NCI-H510A (cell line): ENCODE measurements at regions not wholly inside any gene's neighbourhood (a gene's known extent, or its start where the extent isn't known, plus 50 kb on each side); places are given as distances from the start of the nearest gene placed in this dataset.
A peak's percentile ranks its signal among the peaks of the same experiment; 100 is the strongest.

ENCODE experiments used
- DNase-seq: peaks from one replicate; lab custom pipeline; 2025; lab: John Stamatoyannopoulos, UW

DNA sequence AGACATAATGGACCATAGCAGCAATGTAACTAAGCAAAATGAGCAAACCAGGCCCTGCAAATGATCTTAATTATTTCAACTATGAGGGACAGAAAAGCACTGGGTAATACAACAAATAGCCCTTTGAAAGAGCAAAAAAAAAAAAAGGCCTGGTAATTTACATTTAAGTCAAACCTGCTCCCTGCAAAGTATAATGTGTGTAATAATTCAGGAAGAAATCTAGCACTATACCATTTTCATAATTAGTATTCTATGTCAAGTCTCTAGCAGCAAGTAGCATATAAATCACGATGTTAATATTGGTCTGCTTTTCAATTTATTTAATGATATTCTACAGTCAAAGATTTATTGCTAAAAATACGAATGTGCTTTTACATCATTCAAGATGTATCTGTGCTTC lies 489.6 kb downstream of the BMP2 start:
- no peak for DNase-seq

- DNase-seq = no peak
Measured at GRCh38 chr20:7257692-7258466, 490.4 kb downstream of the BMP2 start.

- no peak for DNase-seq
Measured at GRCh38 chr20:7262803-7263202, 495.3 kb downstream of the BMP2 start.

DNA sequence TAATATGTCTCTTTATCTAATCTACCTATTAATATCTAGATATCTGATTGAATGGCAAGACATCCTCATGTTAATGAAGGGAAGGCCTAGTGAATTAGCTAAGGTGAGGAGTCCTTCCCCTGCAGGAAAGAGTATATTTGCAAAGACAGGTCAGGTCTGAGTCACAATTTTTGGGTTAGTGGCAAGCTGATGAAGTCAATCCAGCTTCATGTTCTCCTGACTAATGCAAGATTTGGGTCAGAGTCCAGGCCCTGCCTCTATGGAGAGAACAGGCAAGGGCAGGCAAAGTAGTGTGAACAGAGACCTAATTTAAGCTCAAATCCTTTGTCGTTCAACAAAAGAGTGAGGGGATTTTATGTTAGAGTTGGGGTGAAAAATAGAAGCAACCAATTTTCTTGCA lies 496.7 kb downstream of the BMP2 start:
- no peak for DNase-seq

GRCh38 chr20:7269452-7269851 lies 502.0 kb downstream of the BMP2 start:
- DNase-seq = no peak

DNA sequence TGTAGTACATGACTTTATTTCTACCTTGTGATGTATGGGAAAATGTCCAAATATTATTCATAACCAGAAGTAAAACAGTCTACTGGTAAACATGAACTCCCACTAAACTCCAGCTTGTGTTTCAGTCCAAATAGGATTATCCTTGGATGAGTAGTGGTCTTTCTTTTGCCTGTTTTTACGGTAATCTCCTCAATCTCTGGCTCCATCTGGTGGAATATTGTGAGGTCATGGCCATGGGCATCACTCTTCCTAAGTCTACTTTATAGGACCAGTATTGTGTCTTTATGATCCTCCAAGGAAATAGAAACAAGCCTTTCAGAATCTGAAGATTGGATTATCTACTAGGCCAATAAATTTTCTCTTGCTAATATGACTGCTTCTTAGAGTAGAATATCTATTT lies 505.0 kb downstream of the BMP2 start:
- DNase-seq = no peak

DNA sequence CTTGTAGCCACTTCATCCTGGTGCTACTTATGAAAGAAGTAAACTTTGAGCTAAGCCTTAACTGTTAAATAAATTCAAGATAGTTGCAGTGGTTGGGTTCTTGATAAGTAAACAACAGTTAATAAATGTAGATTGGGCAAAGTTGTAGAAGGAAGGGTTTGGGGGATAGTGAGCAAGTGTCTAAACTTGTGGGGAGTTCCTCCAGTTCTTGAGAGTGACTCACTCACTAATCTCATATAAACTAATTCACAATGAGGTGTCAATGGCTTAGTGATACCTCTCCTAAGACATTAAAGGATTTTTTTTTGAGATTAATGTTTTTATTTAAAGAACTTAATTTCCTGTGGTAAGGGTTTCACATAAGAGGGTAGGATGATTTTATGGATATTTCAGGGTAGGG lies 507.4 kb downstream of the BMP2 start:
- DNase-seq = no peak

DNA sequence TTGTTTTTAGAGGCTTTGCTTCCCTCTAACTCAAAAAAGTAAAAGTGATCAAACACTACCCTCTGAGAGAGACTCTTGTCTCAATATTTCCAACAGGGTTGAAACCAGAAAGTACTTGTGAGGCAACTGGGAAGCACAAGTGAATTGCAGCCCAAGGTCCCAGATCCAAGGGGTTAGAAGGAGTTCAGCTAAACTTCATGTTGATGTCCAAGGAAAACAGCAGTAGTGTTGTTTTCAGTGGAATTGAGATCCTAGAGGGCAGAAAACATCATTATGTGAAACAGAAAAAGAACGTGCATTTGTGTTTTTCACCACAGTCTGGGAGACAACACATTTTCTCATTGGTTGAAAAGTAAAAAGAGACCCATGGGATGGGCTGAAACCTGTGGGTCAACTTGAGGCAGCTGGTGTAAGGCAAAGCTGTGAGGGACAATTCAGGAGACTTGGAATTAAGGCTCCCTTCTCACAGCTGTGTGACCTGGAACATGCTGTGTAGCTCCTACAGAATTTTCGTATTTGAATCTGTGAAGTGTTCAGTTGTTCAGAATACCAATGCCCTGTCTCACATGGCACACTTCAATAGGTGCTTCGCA lies 508.3 kb downstream of the BMP2 start:
- no peak for DNase-seq

- peak; percentile 65 for DNase-seq
Measured at GRCh38 chr20:7285918-7286556, 518.6 kb downstream of the BMP2 start.

GRCh38 chr20:7291323-7291943 lies 523.9 kb downstream of the BMP2 start:
- DNase-seq = no peak

GRCh38 chr20:7291946-7292345 lies 524.5 kb downstream of the BMP2 start:
- no peak for DNase-seq

- no peak for DNase-seq
Measured at GRCh38 chr20:7294816-7295360, 527.4 kb downstream of the BMP2 start.

DNA sequence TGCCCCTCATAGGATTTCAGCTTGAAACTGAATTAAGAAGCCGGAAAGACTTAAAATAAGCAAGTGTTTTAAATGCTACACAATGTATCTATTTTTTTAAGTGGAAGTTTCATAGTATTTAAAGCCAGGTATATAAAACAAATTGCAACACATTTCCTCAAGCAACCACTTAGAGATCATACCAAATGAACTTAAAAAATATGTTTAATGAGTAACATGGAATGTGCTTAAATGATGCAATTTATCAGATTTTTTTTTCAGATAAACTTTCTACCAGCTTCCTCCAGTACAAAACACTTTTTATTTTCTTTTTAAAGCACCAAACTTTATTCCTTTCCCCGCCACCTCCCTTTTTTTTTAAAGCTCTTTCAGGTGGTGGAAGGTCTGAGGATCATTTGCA lies 534.3 kb downstream of the BMP2 start:
- no peak for DNase-seq

DNA sequence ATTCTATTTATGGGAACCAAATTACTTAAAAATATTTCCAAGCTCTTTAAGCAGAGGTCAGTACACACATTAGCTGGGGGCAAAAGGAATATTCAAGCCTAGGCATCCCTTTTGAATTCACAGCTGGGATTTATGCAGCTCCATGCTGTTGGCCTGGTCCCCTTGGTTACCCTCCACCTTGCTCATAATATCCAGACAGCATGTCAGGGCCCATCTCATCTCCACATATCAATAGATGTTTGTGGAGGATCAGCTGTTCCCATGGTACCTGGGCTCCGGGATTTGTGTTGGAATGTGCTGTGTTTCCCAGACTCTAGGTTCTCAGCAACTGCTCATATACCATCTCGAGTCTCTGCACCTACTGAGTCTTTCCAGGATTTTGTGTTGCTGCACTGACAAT lies 534.8 kb downstream of the BMP2 start:
- DNase-seq = no peak

DNA sequence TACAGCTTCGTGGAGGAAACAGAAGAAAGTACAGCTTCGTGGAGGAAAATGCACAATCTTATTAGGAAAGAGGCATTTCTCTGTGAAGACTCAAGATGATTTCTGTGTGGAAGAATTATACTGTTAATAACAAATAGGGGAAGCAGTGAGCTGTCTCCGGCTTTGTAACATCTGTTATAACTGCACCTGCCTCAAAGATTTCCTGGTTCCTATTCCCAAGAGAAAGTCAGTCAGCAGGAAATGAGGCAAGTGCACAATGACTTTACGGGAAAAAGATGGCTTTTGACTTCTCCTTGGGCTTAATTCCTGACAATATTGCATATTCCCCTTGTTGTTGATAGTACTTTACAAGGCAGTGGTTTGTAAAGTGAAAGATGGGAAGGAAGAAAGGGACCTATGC lies 538.5 kb downstream of the BMP2 start:
- no peak for DNase-seq

- DNase-seq = no peak
Measured at GRCh38 chr20:7308163-7308562, 540.7 kb downstream of the BMP2 start.

GRCh38 chr20:7313047-7313446 lies 545.6 kb downstream of the BMP2 start:
- no peak for DNase-seq

DNA sequence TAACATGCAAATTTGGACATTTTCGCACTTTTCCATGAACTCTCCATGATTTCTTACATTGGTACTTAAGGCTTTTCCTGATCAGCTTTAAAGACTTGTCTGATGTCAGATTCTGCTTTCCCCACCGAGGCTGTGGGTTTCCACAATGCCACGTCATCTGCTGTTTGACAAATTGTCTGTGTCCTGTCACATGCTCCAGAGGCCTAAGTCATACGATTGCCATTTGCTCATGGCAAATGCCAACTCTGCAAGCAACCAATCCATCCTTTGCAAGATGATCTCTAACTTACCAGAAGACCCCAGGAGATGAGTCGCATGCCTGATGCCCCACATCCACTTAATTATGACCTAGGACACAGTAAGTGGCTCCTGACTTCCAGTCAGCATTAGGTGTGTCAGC lies 556.5 kb downstream of the BMP2 start:
- DNase-seq = no peak

DNA sequence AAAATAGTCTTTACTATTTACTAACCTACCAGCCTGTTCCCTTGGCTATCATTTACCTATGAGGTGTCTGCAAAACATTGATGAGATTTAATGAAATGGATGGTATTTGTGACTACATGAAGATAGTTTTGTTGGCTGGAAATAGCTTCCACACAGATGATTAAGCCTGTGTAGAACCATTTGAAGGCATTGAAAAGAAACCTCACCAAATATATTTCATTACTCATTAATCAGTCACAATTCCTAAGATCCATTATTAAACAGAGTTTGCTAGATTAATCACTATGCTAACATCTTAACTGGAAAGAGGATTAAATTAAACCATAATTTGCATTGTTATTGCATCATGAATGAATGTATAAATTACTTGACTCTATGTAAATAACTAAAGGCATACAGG lies 560.3 kb downstream of the BMP2 start:
- DNase-seq = no peak

GRCh38 chr20:7330850-7331249 lies 563.4 kb downstream of the BMP2 start:
- no peak for DNase-seq

DNA sequence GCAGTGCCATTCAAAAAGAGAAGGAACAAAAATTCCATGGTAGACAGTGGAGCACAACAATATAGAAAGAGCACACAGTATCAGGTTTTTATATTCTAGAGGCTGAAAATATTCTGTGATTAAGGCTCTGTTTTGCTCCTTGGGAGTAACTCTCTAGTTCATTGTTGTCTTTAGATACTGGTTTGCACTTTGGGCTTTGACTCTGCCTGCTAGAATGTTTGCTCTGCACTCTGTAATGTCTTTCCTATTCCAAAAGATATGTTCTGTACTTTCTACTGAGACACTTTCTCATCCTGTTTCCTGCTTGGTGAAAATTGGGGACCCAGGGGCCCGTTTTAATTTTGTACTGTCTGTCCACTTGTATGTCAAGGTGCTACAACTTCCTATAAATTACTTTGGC lies 564.7 kb downstream of the BMP2 start:
- no peak for DNase-seq

GRCh38 chr20:7333841-7334240 lies 566.4 kb downstream of the BMP2 start:
- no peak for DNase-seq

- DNase-seq = no peak
Measured at GRCh38 chr20:7346026-7346425, 578.5 kb downstream of the BMP2 start.
